ENCODE measurements at regions not wholly inside any gene's neighbourhood (a gene's known extent, or its start where the extent isn't known, plus 50 kb on each side); places are given as distances from the start of the nearest gene placed in this dataset.

GRCh38 chr18:27619906-27620305 lies 434.8 kb upstream of the CHST9 start:
- FAIRE-seq: no peak

- no peak for FAIRE-seq
Measured at GRCh38 chr18:27619090-27619772, 434.1 kb upstream of the CHST9 start.

GRCh38 chr18:27616324-27616723 lies 431.2 kb upstream of the CHST9 start:
- FAIRE-seq: no peak

GRCh38 chr18:27614951-27615844 lies 430.1 kb upstream of the CHST9 start:
- no peak for FAIRE-seq

- FAIRE-seq: no peak
Measured at GRCh38 chr18:27609221-27609620, 424.1 kb upstream of the CHST9 start.

- FAIRE-seq: no peak
Measured at GRCh38 chr18:27608742-27609141, 423.6 kb upstream of the CHST9 start.

- no peak for FAIRE-seq
Measured at GRCh38 chr18:27608174-27608573, 423.1 kb upstream of the CHST9 start.

- no peak for FAIRE-seq
Measured at GRCh38 chr18:27606741-27607140, 421.6 kb upstream of the CHST9 start.

GRCh38 chr18:27605107-27605834 lies 420.2 kb upstream of the CHST9 start:
- peak; percentile 82 for FAIRE-seq

- FAIRE-seq: no peak
Measured at GRCh38 chr18:27604583-27604982, 419.5 kb upstream of the CHST9 start.

- FAIRE-seq: no peak
Measured at GRCh38 chr18:27602092-27602491, 417.0 kb upstream of the CHST9 start.

GRCh38 chr18:27600245-27600644 lies 415.1 kb upstream of the CHST9 start:
- no peak for FAIRE-seq

- peak; percentile 54 for FAIRE-seq
Measured at GRCh38 chr18:27599202-27599829, 414.2 kb upstream of the CHST9 start.

GRCh38 chr18:27595113-27595838 lies 410.2 kb upstream of the CHST9 start:
- FAIRE-seq: no peak

- FAIRE-seq: no peak
Measured at GRCh38 chr18:27585602-27586173, 400.6 kb upstream of the CHST9 start.

GRCh38 chr18:27583466-27583865 lies 398.4 kb upstream of the CHST9 start:
- no peak for FAIRE-seq

GRCh38 chr18:27582760-27583412 lies 397.8 kb upstream of the CHST9 start:
- FAIRE-seq: no peak

- FAIRE-seq: no peak
Measured at GRCh38 chr18:27581296-27581904, 396.3 kb upstream of the CHST9 start.

- FAIRE-seq: no peak
Measured at GRCh38 chr18:27579364-27579763, 394.3 kb upstream of the CHST9 start.

GRCh38 chr18:27577752-27578151 lies 392.6 kb upstream of the CHST9 start:
- FAIRE-seq: no peak

GRCh38 chr18:27577265-27577664 lies 392.2 kb upstream of the CHST9 start:
- no peak for FAIRE-seq
